ENCODE measurements at regions not wholly inside any gene's neighbourhood (a gene's known extent, or its start where the extent isn't known, plus 50 kb on each side); places are given as distances from the start of the nearest gene placed in this dataset.
"Not testable (repeated sequence)": the region's sequence is repeated elsewhere in the genome, so short reads cannot be mapped to it uniquely, and the experiment has no call there.

DNA sequence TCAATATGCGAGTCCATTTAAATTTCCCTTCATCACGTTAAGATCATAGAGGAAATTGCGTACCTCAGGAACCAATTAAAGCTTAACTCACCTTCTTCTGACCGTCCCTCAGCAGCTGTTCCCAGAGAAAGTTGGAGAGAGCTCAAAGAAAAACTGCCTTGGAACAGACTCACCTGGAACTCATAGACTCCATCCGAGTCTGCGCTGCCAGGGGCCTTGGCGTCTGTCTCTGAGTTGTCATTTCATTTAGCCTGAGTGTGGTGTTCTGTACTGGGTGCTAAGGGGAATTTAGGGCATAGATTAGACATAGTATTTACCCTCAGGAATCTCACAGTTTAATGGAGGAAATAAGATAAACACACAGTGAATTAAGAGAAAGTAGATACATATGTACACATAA lies 892.7 kb downstream of the TLE1 start:
- DNase-seq: no peak

- no peak for DNase-seq
Measured at GRCh38 chr9:80794197-80794596, 895.1 kb downstream of the TLE1 start.

DNA sequence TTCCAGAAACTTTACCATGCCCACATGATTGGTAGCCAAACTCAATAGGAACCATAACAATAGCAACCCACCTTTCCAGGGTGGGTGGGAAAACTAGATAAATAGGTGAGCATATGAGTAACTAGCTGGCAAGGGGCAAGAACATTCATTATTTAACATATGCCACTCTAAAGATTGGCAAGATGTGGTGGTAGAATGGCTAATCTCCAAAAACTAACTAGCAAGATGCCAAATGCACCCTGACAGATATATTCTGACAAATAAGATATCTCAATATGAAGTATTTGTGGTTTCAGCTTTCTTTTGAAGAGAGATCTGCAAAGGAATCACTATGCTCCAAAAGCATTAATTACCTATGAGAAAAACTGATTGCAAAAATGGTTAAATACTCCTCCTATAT lies 895.6 kb downstream of the TLE1 start:
- DNase-seq: no peak

GRCh38 chr9:80792726-80793125 lies 896.6 kb downstream of the TLE1 start:
- no peak for DNase-seq

DNA sequence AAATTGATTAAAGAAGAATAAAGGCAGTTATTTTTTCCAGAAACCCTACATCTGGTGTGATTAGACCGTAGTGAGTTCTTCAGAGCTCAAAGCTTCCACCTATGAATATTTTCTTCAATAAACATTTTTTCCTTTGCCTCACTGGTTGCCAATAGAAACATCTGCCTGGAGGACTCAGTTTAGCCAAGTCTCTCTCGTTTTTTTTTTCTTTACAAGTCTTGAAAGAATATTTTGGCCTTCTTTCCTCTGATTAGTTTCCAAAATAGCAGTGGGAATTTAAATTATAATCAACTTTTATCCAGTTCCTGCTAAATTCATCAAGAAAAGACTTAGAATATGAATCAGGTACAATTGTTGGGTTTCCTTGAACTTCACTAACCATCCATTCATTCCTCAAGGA lies 897.5 kb downstream of the TLE1 start:
- no peak for DNase-seq

- DNase-seq: no peak
Measured at GRCh38 chr9:80790764-80791163, 898.6 kb downstream of the TLE1 start.

GRCh38 chr9:80789831-80790230 lies 899.5 kb downstream of the TLE1 start:
- DNase-seq: no peak

GRCh38 chr9:80787636-80788035 lies 901.7 kb downstream of the TLE1 start:
- DNase-seq: no peak

DNA sequence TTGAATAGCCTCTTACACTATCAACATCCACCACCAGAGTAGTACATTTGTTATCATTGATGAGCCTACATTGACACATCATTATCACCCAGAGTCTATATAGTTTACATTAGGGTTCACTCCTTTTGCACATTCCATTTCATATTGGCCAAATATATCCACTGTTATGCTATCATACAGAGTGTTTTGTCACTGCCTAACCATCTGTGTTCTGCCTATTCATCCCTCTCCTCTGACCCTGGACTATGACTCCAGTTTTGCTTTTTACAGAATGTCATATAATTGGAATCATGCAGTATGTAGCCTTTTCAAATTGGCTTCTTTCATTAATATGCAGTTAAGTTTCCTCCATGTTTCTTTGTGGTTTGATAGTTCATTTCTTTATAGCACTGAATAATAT lies 904.7 kb downstream of the TLE1 start:
- no peak for DNase-seq

DNA sequence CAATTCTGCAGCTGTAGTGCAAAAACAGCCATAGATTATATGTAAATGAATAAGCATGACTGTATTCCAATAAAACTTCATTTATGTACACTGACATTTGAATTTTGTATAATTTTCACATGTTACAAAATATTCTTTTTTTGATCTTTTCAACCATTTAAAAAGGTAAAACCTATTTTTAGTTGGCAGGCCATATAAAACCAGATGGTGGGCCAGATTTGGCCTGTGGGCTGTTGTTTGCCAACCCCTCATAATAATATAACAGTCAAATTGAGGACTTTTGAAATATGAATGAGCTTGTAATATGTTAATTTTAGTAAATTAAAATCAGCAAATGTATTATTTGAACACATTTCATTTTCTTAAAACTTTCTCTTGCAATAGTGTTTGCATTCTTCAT lies 913.4 kb downstream of the TLE1 start:
- DNase-seq: no peak

DNA sequence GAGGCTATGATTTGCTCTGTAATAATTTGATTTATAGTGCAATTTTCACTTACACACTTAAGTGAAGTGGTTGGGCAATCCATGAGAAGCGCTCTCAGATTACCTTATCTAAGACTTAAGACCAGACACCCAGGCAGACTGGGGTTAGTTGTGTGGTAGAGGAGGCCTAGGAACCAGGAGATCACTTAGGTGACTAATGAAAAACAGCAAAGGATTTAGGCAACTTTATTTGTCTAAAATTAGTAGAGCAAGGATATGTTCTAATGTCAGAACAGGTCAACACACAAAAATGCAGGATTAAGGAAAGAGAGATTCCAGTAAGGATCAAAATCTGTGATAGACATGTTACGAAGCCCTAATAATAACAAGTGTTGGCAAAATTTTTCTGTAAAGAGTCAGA lies 913.8 kb downstream of the TLE1 start:
- DNase-seq: no peak

GRCh38 chr9:80771555-80772347 lies 917.6 kb downstream of the TLE1 start:
- no peak for DNase-seq

- DNase-seq: no peak
Measured at GRCh38 chr9:80763536-80763935, 925.8 kb downstream of the TLE1 start.

DNA sequence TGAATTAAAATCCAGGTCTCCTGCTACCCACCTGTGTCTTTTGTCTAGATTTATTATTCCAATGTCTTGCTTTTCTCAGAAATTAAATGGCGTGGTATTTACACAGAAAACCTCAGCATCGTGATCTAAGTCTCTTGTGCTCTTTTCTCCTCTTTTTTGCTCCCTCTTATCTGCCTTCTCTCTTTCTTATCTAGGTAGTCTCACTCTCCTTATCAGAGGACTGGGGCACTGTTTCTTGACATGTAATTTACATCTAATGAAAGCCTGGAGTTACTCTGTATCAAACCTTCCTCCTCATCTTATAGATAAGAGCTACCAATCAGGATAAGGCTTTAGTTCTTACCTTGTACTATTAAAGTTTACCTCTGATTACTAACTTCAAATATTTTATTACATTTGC lies 933.8 kb downstream of the TLE1 start:
- DNase-seq: no peak

- not testable (repeated sequence) for DNase-seq
Measured at GRCh38 chr9:80747056-80747455, 942.3 kb downstream of the TLE1 start.

- no peak for DNase-seq
Measured at GRCh38 chr9:80732506-80732905, 956.8 kb downstream of the TLE1 start.

GRCh38 chr9:80720579-80720978 lies 968.8 kb downstream of the TLE1 start:
- no peak for DNase-seq

DNA sequence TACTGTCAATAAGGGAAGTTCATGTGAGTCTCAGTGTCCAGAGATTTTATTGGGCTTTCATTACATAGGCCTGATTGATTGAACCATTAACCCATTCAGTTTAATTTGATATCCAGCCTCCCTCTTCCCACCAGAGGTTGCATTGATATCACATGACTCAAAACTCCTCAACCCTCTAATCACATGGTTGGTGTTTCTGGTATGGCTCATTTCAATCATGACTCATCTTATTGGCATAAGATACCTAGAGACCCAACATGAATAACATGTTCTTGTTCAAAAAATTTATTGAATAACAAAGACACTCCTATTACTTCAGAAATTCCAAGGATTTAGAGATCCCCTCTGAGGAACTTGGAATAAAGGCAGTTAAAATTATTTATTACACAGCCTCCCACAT lies 982.2 kb downstream of the TLE1 start:
- DNase-seq: no peak

GRCh38 chr9:80701061-80701460 lies 988.3 kb downstream of the TLE1 start:
- DNase-seq: no peak

DNA sequence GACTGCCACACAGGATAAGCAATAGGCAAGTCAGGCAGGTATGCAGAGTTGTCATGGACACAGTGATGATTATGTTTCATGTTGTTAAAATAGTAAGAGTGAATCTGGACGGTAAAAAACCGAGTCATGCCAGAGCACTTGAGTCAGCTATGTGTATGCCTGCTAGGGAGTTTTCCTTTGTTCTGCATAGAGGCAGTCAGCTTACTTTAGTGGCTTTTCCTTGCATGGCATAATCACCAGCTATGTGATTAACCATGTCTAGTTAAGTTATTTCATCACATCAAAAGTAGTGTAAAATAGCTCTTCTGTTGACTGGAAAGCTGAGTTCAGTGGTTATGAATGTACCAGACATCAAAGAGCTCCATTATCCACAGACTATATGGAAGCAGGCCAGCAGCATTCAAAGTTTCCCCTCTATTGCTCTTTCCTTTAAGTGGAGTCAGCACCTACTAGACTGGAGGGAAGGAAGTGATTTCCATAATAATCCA lies 989.8 kb downstream of the TLE1 start:
- DNase-seq: no peak

DNA sequence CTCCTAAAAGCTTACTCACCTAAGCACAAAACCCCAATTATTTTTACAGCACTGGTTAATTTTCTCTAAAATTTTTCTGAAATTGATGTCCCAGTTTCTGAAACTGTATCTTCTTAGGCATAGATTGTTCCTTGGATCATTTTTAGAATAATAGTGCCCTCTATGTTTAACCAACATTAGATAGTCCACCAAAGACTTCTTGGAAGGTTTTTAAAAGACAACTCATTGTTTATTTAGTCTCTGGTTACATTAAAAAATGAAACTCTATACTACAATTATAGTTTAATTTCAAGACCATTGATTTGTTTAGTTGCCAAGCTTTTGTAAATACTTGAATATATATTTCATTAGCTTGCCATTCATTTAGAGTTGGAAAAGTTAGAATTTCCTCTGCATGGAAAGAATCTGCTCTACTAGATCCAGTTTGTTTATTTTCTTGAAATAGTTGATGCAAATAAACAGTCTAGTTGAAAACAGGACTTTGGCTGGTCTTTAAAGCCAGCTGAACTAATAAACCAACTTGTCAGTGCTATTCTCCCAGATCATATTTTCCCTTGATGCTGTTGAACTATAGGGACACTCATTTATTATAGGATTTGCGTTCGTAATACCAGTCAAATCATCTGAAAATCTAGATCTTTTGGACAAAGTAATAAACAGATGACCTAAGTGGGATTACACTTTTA lies 990.5 kb downstream of the TLE1 start:
- no peak for DNase-seq

- DNase-seq: no peak
Measured at GRCh38 chr9:80692751-80693150, 996.6 kb downstream of the TLE1 start.

DNA sequence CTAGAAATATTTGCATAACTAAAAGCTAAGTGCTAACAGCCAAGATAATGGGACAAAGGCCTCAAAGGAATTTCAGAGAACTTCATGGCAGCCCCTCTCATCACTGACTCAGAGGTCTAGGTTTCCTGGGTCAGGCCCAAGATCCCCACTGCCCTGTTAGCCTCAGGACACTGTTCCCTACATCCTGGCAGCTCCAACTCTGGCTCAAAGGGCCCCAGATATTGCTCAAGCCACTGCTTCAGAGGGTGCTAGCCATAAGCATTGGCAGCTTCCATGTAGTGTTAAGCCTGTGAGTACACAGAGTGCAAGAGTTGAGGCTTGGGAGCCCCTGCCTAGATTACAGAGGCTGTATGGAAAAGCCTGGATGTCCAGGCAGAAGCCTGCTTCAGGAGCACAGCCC lies 998.1 kb downstream of the TLE1 start:
- DNase-seq: no peak

DNA sequence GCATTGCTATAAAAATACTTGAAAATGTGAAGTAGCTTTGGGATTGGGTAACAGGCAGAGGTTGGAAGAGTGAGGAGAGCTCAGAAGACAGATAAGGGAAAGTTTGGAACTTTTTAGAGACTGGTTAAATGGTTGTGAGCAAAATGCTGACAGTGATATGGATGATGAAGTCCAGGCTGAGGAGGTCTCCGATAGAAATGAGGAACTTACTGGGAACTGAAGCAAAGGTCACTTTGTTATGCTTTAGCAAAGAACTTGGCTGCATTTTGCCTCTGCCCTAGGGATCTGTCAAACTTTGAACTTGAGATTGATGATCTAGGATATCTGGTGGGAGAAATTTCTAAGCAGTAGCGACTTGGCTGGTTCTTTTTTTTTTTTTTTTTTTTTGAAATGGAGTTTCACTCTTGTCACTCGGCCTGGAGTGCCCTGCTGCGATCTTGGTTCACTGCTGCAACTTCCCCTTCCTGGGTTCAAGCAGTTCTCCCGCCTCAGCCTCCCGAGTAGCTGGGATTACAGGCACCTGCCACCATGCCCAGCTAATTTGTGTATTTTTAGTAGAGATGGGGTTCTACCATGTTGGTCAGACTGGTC lies 998.9 kb downstream of the TLE1 start:
- no peak for DNase-seq

All from NCI-H2107 (cell line).